IMR-90 (cell line): ENCODE measurements at regions not wholly inside any gene's neighbourhood (a gene's known extent, or its start where the extent isn't known, plus 50 kb on each side); places are given as distances from the start of the nearest gene placed in this dataset.

Source experiments
- ATAC-seq: fragments of 200-7000 bp; cut with Tn5 transposase; 2 replicates; pipeline ENCODE4 v1.9.1; 2020; ENCODE audit warnings: low read depth, mild to moderate bottlenecking, moderate library complexity
- BruUV-seq: library from RNA; stranded (reverse); fragments of 400-500 nt; replicated peaks from 2 replicates; lab custom pipeline; 2021; lab: Mats Ljungman, UMichigan
- CTCF ChIA-PET: fragments of 300-600 bp; formaldehyde crosslinking; extraction: SDS; loops from one replicate; lab custom pipeline; 2021; ENCODE audit warnings: antibody characterized with exemption; lab: Yijun Ruan, JAX
- POLR2A ChIA-PET: fragments of 300-600 bp; sonication (Branson Sonifier 250); formaldehyde crosslinking; loops from one replicate; lab custom pipeline; 2022; ENCODE audit warnings: antibody characterized with exemption; ENCODE audit not compliant: unreplicated experiment; lab: Charles Lee
- DNase-seq: peaks from one replicate; pipeline ENCODE4 v3.0.0; 2013
- H2AFZ ChIP-seq: replicated peaks from 2 replicates; pipeline ENCODE3; 2013; ENCODE audit warnings: low read length, mild to moderate bottlenecking; ENCODE audit not compliant: poor library complexity
- H2AK5ac ChIP-seq: 2 replicates; pipeline ENCODE4 v1.6.1; 2013; ENCODE audit warnings: low read depth, low read length, inconsistent platforms
- H2AK9ac ChIP-seq: replicated peaks from 2 replicates; pipeline ENCODE3; 2013; ENCODE audit warnings: mild to moderate bottlenecking, low read depth, low read length, moderate library complexity; ENCODE audit not compliant: poor library complexity
- H2BK120ac ChIP-seq: 2 replicates; pipeline ENCODE4 v1.6.1; 2013; ENCODE audit warnings: low read depth, low read length, inconsistent platforms
- H2BK15ac ChIP-seq: 3 replicates; pipeline ENCODE4 v1.6.1; 2013; ENCODE audit warnings: low read depth, low read length, inconsistent platforms
- H2BK20ac ChIP-seq: 2 replicates; pipeline ENCODE4 v1.6.1; 2013; ENCODE audit warnings: low read depth, mild to moderate bottlenecking, inconsistent platforms, low read length, moderate library complexity
- H2BK5ac ChIP-seq: 2 replicates; pipeline ENCODE4 v1.6.1; 2013; ENCODE audit warnings: mild to moderate bottlenecking, low read depth, low read length, inconsistent platforms; ENCODE audit not compliant: poor library complexity, severe bottlenecking
- H3K14ac ChIP-seq: replicated peaks from 2 replicates; pipeline ENCODE4 v1.6.1; 2013; ENCODE audit warnings: low read depth, low read length, inconsistent platforms
- H3K18ac ChIP-seq: 2 replicates; pipeline ENCODE4 v1.6.1; 2013; ENCODE audit warnings: low read depth, low read length, control low read depth
- H3K23ac ChIP-seq: 2 replicates; pipeline ENCODE4 v1.6.1; 2013; ENCODE audit warnings: low read depth, low read length, inconsistent platforms
- H3K27ac ChIP-seq: 2 replicates; pipeline ENCODE4 v1.5.1; 2013; ENCODE audit warnings: mild to moderate bottlenecking, control low read depth, low read length; ENCODE audit not compliant: insufficient read depth
- H3K27me3 ChIP-seq: 2 replicates; pipeline ENCODE4 v1.6.1; 2013; ENCODE audit warnings: low read length; ENCODE audit not compliant: control insufficient read depth, insufficient read depth
- H3K36me3 ChIP-seq: 2 replicates; pipeline ENCODE4 v1.6.1; 2013; ENCODE audit warnings: low read length, mixed read lengths; ENCODE audit not compliant: control insufficient read depth, insufficient read depth
- H3K4ac ChIP-seq: 2 replicates; pipeline ENCODE4 v1.6.1; 2013; ENCODE audit warnings: low read depth, low read length, inconsistent platforms
- H3K4me1 ChIP-seq: 2 replicates; pipeline ENCODE4 v1.6.1; 2013; ENCODE audit warnings: low read length, mixed read lengths; ENCODE audit not compliant: control insufficient read depth, insufficient read depth
- H3K4me2 ChIP-seq: 2 replicates; pipeline ENCODE4 v1.6.1; 2013; ENCODE audit warnings: low read depth, mild to moderate bottlenecking, control low read depth, low read length, moderate library complexity
- H3K4me3 ChIP-seq: 2 replicates; pipeline ENCODE4 v1.5.1; 2013; ENCODE audit warnings: low read depth, mild to moderate bottlenecking, control low read depth, low read length, moderate library complexity; ENCODE audit not compliant: insufficient read depth
- H3K56ac ChIP-seq: 2 replicates; pipeline ENCODE4 v1.6.1; 2013; ENCODE audit warnings: low read length, inconsistent platforms; ENCODE audit not compliant: insufficient read depth; ENCODE audit errors: extremely low read depth
- H3K79me1 ChIP-seq, 2 experiments: 2 replicates each; pipeline ENCODE4 v1.6.1; 2013; ENCODE audit warnings: low read length in 2 of 2, inconsistent platforms in 1 of 2, low read depth in 1 of 2
- H3K9ac ChIP-seq: 2 replicates; pipeline ENCODE4 v1.6.1; 2013; ENCODE audit warnings: low read depth, low read length, control low read depth
- H3K9me1 ChIP-seq: 2 replicates; pipeline ENCODE4 v1.6.1; 2013; ENCODE audit warnings: low read length, inconsistent platforms; ENCODE audit not compliant: insufficient read depth
- H3K9me3 ChIP-seq: 2 replicates; pipeline ENCODE4 v1.6.1; 2013; ENCODE audit warnings: low read length; ENCODE audit not compliant: control insufficient read depth, insufficient read depth
- H4K20me1 ChIP-seq: 2 replicates; pipeline ENCODE4 v1.6.1; 2013; ENCODE audit warnings: low read length, inconsistent platforms; ENCODE audit not compliant: insufficient read depth
- H4K5ac ChIP-seq: 2 replicates; pipeline ENCODE4 v1.6.1; 2013; ENCODE audit warnings: mild to moderate bottlenecking, low read depth, low read length, control low read depth
- H4K8ac ChIP-seq, 2 experiments: 2 replicates each; pipeline ENCODE4 v1.6.1; 2013; ENCODE audit warnings: low read depth in 2 of 2, low read length in 2 of 2, control low read depth in 1 of 2, inconsistent platforms in 1 of 2
- H4K91ac ChIP-seq: 2 replicates; pipeline ENCODE4 v1.6.1; 2013; ENCODE audit warnings: low read depth, low read length, inconsistent platforms; ENCODE audit not compliant: insufficient read depth
- BHLHE40 ChIP-seq: fragments of 150-350 bp; IDR thresholded peaks from 2 replicates; pipeline ENCODE4 v1.6.1; 2016; ENCODE audit warnings: mild to moderate bottlenecking, low read depth, low read length
- CEBPB ChIP-seq: IDR thresholded peaks from 2 replicates; pipeline ENCODE4 v1.6.1; 2012; ENCODE audit warnings: low read depth, low read length, improper control_type of control experiment
- CHD1 ChIP-seq: IDR thresholded peaks from 2 replicates; pipeline ENCODE4 v1.6.1; 2012; ENCODE audit warnings: low read depth, low read length, improper control_type of control experiment
- ELK1 ChIP-seq: fragments of 150-350 bp; IDR thresholded peaks from 2 replicates; pipeline ENCODE4 v1.6.1; 2016; ENCODE audit warnings: low read depth, mild to moderate bottlenecking, low read length, moderate library complexity, borderline replicate concordance
- FOS ChIP-seq: fragments of 150-350 bp; IDR thresholded peaks from 2 replicates; pipeline ENCODE4 v1.6.1; 2016; ENCODE audit warnings: low read depth, low read length
- MAZ ChIP-seq: IDR thresholded peaks from 2 replicates; pipeline ENCODE4 v1.6.1; 2012; ENCODE audit warnings: low read depth, mild to moderate bottlenecking, low read length, improper control_type of control experiment, moderate library complexity, borderline replicate concordance
- MXI1 ChIP-seq: IDR thresholded peaks from 2 replicates; pipeline ENCODE4 v1.6.1; 2012; ENCODE audit warnings: low read depth, mild to moderate bottlenecking, low read length, moderate library complexity, borderline replicate concordance
- NFE2L2 ChIP-seq: fragments of 150-350 bp; IDR thresholded peaks from 2 replicates; pipeline ENCODE4 v1.6.1; 2016; ENCODE audit warnings: low read depth, mild to moderate bottlenecking, low read length
- POLR2A ChIP-seq: IDR thresholded peaks from 2 replicates; pipeline ENCODE4 v1.6.1; 2012; ENCODE audit warnings: mild to moderate bottlenecking, low read depth, low read length
- RAD21 ChIP-seq: IDR thresholded peaks from 2 replicates; pipeline ENCODE4 v1.6.1; 2012; ENCODE audit warnings: low read length, improper control_type of control experiment
- RCOR1 ChIP-seq: IDR thresholded peaks from 2 replicates; pipeline ENCODE4 v1.6.1; 2012; ENCODE audit warnings: mild to moderate bottlenecking, low read length, improper control_type of control experiment; ENCODE audit not compliant: insufficient replicate concordance
- RFX5 ChIP-seq: IDR thresholded peaks from 2 replicates; pipeline ENCODE4 v1.8.0; 2012; ENCODE audit warnings: low read depth, mild to moderate bottlenecking, low read length, moderate library complexity
- SMC3 ChIP-seq: fragments of 150-350 bp; IDR thresholded peaks from 2 replicates; pipeline ENCODE4 v1.6.1; 2016; ENCODE audit warnings: low read depth, mild to moderate bottlenecking, antibody characterized with exemption, low read length, moderate library complexity
- USF2 ChIP-seq: fragments of 150-350 bp; IDR thresholded peaks from 2 replicates; pipeline ENCODE4 v1.6.1; 2017; ENCODE audit warnings: mild to moderate bottlenecking, antibody characterized with exemption, low read length, low read depth
- WGBS, 2 experiments: methylation state at CpG; one replicate each; pipeline versions ENCODE4 v1.1.5 to v1.1.7; 2013; ENCODE audit warnings: missing lambda C conversion rate in 2 of 2; ENCODE audit not compliant: insufficient read length in 1 of 2; ENCODE audit errors: extremely low coverage in 2 of 2; 5-methylcytosine and 5-hydroxymethylcytosine counted together
- dilution Hi-C: fragments of 300-500 bp; cut with HindIII; formaldehyde crosslinking; loops from one replicate; pipeline ENCODE4 v1.14.3; 2018; ENCODE audit warnings: low sequenced_read_pairs; ENCODE audit not compliant: unreplicated experiment
- in situ Hi-C: fragments of 300-500 bp; cut with MboI; formaldehyde crosslinking; loops from 3 replicates; pipeline ENCODE4 v1.14.3; 2019; ENCODE audit warnings: low sequenced_read_pairs, inconsistent platforms, mixed read lengths
- intact Hi-C: fragments of 100-400 bp; cut with micrococcal nuclease; formaldehyde crosslinking; loops from 2 replicates; pipeline ENCODE4 v1.10.0; 2022
- TF ChIP-seq, protein P1 (sequence below): conservative IDR thresholded peaks from 2 replicates; pipeline ENCODE4 v1.5.1; 2012; ENCODE audit warnings: mild to moderate bottlenecking, low read depth, low read length, improper control_type of control experiment

DNA sequence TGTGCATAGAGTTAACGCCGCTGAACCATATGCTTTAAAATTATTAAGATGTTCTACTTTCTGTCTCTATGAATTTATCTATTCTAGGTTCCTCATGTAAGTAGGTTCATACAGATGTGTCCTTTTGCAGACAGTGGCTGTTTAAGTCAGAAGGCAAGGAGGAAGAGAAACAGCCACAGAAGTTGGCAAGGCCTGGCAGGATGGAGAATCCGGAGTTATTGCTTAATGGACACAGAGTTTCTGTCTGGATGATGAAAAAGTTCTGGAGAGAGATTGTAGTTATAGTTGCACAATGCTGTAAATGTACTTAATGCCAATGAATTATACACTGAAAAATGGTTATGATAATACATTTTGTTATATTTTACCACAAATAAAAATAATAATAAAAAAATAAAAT is 283.6 kb upstream of the CNR1 start:
- Histone ChIP-seq H3K23ac (no peak overlapping the region), H3K4me1 (no peaks in the 10 kb centered on the region), H3K14ac (no peak overlapping the region), H4K91ac (no peak overlapping the region), H2AK9ac (no peak overlapping the region), H3K79me1 (no peaks in the 10 kb centered on the region), H2AK5ac (no peak overlapping the region), H3K36me3 (no peaks in the 10 kb centered on the region), H3K9me3 (no peaks in the 10 kb centered on the region), H3K4ac (no peak overlapping the region), H2BK5ac (no peak overlapping the region), H2BK120ac (no peak overlapping the region), H2AFZ (no peak overlapping the region), H3K27me3 (no peaks in the 10 kb centered on the region), H3K9ac (no peak overlapping the region), H3K9me1 (no peaks in the 10 kb centered on the region), H4K20me1 (no peaks in the 10 kb centered on the region), H2BK15ac (no peak overlapping the region), H3K4me2 (no peak overlapping the region), H3K56ac (no peak overlapping the region), H2BK20ac (no peak overlapping the region), H3K4me3 (no peak overlapping the region), H4K8ac (no peak overlapping the region), H3K27ac (no peak overlapping the region), H3K18ac (no peak overlapping the region), H4K5ac (no peak overlapping the region)
- TF ChIP-seq USF2 = no peak
- TF ChIP-seq CEBPB = no peak
- TF ChIP-seq RAD21 = no peak
- no peak for TF ChIP-seq FOS
- TF ChIP-seq BHLHE40 = no peak
- TF ChIP-seq RFX5 = no peak
- no peak for TF ChIP-seq RCOR1
- no peak for TF ChIP-seq MAZ
- TF ChIP-seq ELK1 = no peak
- no peak for TF ChIP-seq MXI1
- TF ChIP-seq NFE2L2 = no peak
- TF ChIP-seq CHD1 = no peak
- TF ChIP-seq SMC3 = no peak
- TF ChIP-seq, protein P1, sequence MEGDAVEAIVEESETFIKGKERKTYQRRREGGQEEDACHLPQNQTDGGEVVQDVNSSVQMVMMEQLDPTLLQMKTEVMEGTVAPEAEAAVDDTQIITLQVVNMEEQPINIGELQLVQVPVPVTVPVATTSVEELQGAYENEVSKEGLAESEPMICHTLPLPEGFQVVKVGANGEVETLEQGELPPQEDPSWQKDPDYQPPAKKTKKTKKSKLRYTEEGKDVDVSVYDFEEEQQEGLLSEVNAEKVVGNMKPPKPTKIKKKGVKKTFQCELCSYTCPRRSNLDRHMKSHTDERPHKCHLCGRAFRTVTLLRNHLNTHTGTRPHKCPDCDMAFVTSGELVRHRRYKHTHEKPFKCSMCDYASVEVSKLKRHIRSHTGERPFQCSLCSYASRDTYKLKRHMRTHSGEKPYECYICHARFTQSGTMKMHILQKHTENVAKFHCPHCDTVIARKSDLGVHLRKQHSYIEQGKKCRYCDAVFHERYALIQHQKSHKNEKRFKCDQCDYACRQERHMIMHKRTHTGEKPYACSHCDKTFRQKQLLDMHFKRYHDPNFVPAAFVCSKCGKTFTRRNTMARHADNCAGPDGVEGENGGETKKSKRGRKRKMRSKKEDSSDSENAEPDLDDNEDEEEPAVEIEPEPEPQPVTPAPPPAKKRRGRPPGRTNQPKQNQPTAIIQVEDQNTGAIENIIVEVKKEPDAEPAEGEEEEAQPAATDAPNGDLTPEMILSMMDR = no peak
- no peak for TF ChIP-seq POLR2A
- DNase-seq (no peak), ATAC-seq (no peak)
- no CpG with 5 or more reads among the region's 3 CpGs for WGBS, 2 experiments
- no TSS peak for BruUV-seq
- in situ Hi-C loops = no loop called here
- intact Hi-C loops = no loop called here
- ChIA-PET POLR2A (no interaction called here), CTCF (no interaction called here)
- dilution Hi-C loops = no loop called here
